ENCODE measurements at regions not wholly inside any gene's neighbourhood (a gene's known extent, or its start where the extent isn't known, plus 50 kb on each side); places are given as distances from the start of the nearest gene placed in this dataset.

DNA sequence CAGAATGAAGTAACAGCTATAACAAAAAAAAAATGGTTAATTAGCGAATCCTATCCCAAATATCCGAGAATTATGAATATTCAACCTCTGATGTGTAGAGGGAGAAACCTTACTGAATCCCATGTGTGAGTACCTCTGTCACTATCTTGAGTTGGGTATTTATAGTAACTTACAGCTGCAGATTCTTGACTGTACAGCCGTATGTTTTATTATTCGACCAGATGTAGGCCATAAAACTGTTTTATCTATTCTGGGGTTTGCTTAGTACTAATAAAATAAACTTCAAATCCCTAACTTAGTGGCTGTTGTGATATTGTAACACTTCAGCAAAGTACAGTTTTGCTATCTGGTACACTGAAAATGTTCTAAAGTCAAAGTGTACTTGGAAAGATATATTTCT, 120.0 kb downstream of the EFNB2 start:
- ATAC-seq (no peak), DNase-seq (no peak)
- intact Hi-C loops (cut with DNase I): no loop called here
- WGBS, 2 donors: 38 to 41% methylated on average over 4 of the region's 4 CpGs
- Histone ChIP-seq H3K4me1 (no peaks in the 10 kb centered on the region), H3K27ac (no peak overlapping the region), H3K4me3 (no peak overlapping the region), H3K36me3 (replicated peaks in 1 of 2; ENCODE audit: insufficient read depth in 1 of 2, low read depth in 2 of 2) (no peaks in the 10 kb centered on the region), H3K27me3 (no peaks in the 10 kb centered on the region), H3K9me3 (no peaks in the 10 kb centered on the region)
- TF ChIP-seq, protein P1, sequence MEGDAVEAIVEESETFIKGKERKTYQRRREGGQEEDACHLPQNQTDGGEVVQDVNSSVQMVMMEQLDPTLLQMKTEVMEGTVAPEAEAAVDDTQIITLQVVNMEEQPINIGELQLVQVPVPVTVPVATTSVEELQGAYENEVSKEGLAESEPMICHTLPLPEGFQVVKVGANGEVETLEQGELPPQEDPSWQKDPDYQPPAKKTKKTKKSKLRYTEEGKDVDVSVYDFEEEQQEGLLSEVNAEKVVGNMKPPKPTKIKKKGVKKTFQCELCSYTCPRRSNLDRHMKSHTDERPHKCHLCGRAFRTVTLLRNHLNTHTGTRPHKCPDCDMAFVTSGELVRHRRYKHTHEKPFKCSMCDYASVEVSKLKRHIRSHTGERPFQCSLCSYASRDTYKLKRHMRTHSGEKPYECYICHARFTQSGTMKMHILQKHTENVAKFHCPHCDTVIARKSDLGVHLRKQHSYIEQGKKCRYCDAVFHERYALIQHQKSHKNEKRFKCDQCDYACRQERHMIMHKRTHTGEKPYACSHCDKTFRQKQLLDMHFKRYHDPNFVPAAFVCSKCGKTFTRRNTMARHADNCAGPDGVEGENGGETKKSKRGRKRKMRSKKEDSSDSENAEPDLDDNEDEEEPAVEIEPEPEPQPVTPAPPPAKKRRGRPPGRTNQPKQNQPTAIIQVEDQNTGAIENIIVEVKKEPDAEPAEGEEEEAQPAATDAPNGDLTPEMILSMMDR (IDR thresholded peaks at IDR 0.05): no peak
- TF ChIP-seq POLR2A (IDR thresholded peaks at IDR 0.05): no peak

DNA sequence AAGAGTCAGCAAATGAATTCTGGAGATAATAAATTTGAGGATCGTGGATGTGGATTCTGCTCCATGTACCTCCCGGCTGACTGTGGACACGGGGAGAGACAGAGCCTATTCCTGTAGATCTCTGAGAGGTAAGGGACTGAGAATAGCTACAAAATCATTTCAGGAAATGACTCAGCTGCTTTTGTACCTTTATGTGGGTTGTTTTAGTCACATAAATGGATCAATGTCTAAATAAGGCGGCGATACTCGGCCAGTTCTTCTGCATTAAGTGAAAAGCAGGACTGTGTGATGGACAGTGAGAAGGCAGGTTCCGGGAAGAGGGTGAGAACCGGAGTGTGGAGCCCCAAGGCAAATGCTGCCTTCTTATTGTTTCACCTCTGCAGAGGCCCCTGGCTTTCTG, 128.1 kb downstream of the EFNB2 start:
- no peak overlapping the region for H3K27ac ChIP-seq
- intact Hi-C loops (cut with DNase I): no loop called here
- no peaks in the 10 kb centered on the region for H3K36me3 ChIP-seq (replicated peaks in 1 of 2; ENCODE audit: insufficient read depth in 1 of 2, low read depth in 2 of 2)
- DNase-seq (no peak), ATAC-seq (no peak)
- WGBS, 2 donors: 49 to 68% methylated on average over 7 of the region's 8 CpGs
- no peaks in the 10 kb centered on the region for H3K27me3 ChIP-seq
- H3K4me3 ChIP-seq: no peak overlapping the region
- no peaks in the 10 kb centered on the region for H3K4me1 ChIP-seq
- no peak for TF ChIP-seq POLR2A (IDR thresholded peaks at IDR 0.05)
- TF ChIP-seq, protein P1 (IDR thresholded peaks at IDR 0.05): no peak
- H3K9me3 ChIP-seq: no peaks in the 10 kb centered on the region

DNA sequence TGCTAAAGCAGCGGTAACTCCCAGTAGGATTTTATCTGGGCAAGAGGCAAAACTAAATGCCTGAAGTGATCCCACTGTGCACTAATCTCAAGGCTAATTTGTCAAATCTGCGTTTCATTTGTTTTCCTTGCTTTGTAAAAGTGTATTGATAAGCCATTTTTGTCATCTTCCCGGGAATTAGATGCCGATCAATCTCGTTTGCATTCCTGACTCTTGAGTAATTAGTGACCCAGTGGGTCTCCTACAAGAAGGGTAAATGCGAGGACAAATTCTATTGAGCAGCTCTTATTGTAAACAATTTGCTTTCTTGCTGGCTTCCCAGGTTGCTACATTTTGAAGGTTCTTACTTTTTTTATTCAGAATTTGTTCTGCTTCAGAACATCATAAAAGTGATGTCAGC, 129.7 kb downstream of the EFNB2 start:
- no peak for DNase-seq
- H3K36me3 ChIP-seq (replicated peaks in 1 of 2; ENCODE audit: insufficient read depth in 1 of 2, low read depth in 2 of 2): no peaks in the 10 kb centered on the region
- intact Hi-C loops (cut with DNase I): no loop called here
- no peak overlapping the region for H3K4me3 ChIP-seq
- TF ChIP-seq POLR2A (IDR thresholded peaks at IDR 0.05): no peak
- TF ChIP-seq, protein P1 (IDR thresholded peaks at IDR 0.05): no peak
- H3K9me3 ChIP-seq: no peaks in the 10 kb centered on the region
- no peak overlapping the region for H3K27ac ChIP-seq
- no peaks in the 10 kb centered on the region for H3K4me1 ChIP-seq
- WGBS, 2 donors: 22 to 29% methylated on average over 6 of the region's 6 CpGs
- no peak for ATAC-seq
- no peaks in the 10 kb centered on the region for H3K27me3 ChIP-seq

DNA sequence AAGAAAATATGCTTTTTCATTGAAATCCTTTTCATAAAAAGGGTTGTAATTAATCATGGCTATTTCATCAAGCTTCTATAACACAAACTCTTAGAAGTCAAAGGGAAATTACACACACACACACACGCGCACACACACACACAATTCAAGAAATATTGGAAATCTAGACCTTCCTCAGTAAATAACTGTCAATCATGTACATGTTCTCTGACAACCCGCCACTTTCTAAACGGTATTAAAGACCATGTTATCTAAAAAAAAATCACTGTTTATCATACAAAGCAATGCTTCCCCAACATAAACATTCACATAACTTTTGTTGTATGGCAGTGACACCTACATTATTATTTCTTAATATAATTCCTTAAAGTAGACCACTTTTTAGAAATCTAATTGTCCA, 132.2 kb downstream of the EFNB2 start:
- Histone ChIP-seq H3K27me3 (no peaks in the 10 kb centered on the region), H3K36me3 (replicated peaks in 1 of 2; ENCODE audit: insufficient read depth in 1 of 2, low read depth in 2 of 2) (no peaks in the 10 kb centered on the region)
- WGBS, 2 donors: 67 to 72% methylated on average over 4 of the region's 4 CpGs

DNA sequence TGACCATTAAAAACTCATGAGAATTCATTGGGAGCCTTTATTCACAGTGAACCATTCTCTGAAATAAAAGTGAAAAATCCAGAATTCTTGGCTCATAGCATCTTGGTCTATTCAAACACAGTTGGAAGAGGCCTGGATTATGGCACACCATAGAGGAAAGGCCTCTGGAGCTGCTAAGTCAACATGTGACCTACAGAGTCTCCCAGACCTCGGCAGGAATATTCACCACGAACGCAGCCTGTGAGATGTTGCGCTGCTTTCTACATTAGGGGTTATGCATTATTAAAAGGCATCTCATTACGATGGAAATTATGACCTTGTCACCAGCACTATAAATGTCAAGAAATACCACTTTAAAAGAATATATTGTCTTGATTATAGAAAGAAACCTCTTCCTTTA, 132.6 kb downstream of the EFNB2 start:
- intact Hi-C loops (cut with DNase I): no loop called here
- ATAC-seq (no peak), DNase-seq (no peak)
- WGBS, 2 donors: 71 to 76% methylated on average over 5 of the region's 5 CpGs
- Histone ChIP-seq H3K36me3 (replicated peaks in 1 of 2; ENCODE audit: insufficient read depth in 1 of 2, low read depth in 2 of 2) (no peaks in the 10 kb centered on the region), H3K4me3 (no peak overlapping the region), H3K4me1 (no peaks in the 10 kb centered on the region), H3K27ac (no peak overlapping the region), H3K27me3 (no peaks in the 10 kb centered on the region), H3K9me3 (no peaks in the 10 kb centered on the region)
- TF ChIP-seq, protein P1 (IDR thresholded peaks at IDR 0.05): no peak
- no peak for TF ChIP-seq POLR2A (IDR thresholded peaks at IDR 0.05)

More for the DNA sequence above, 132.2 kb downstream of the EFNB2 start:
- H3K9me3 ChIP-seq: no peaks in the 10 kb centered on the region
- intact Hi-C loops (cut with DNase I): no loop called here
- no peak overlapping the region for H3K27ac ChIP-seq
- ATAC-seq: no peak
- no peak overlapping the region for H3K4me3 ChIP-seq
- DNase-seq: no peak
- H3K4me1 ChIP-seq: no peaks in the 10 kb centered on the region
- no peak for TF ChIP-seq POLR2A (IDR thresholded peaks at IDR 0.05)
- TF ChIP-seq, protein P1 (IDR thresholded peaks at IDR 0.05): no peak
